ENCODE measurements at regions not wholly inside any gene's neighbourhood (a gene's known extent, or its start where the extent isn't known, plus 50 kb on each side); places are given as distances from the start of the nearest gene placed in this dataset.

GRCh38 chr2:42969231-42970150 lies 177.1 kb upstream of the HAAO start:
- DNase-seq, result no peak

GRCh38 chr2:42967959-42968674 lies 175.7 kb upstream of the HAAO start:
- DNase-seq, result no peak

GRCh38 chr2:42965910-42966309 lies 173.5 kb upstream of the HAAO start:
- DNase-seq, result no peak

- DNase-seq, result no peak
Measured at GRCh38 chr2:42965196-42965595, 172.8 kb upstream of the HAAO start.

- no peak for DNase-seq
Measured at GRCh38 chr2:42964439-42965083, 172.2 kb upstream of the HAAO start.

- DNase-seq, result no peak
Measured at GRCh38 chr2:42963452-42964068, 171.2 kb upstream of the HAAO start.

GRCh38 chr2:42962508-42962953 lies 170.1 kb upstream of the HAAO start:
- no peak for DNase-seq

- DNase-seq, result no peak
Measured at GRCh38 chr2:42961961-42962360, 169.6 kb upstream of the HAAO start.

GRCh38 chr2:42961385-42961811 lies 169.0 kb upstream of the HAAO start:
- no peak for DNase-seq

GRCh38 chr2:42960842-42961180 lies 168.4 kb upstream of the HAAO start:
- DNase-seq, result no peak

GRCh38 chr2:42960002-42960841 lies 167.8 kb upstream of the HAAO start:
- DNase-seq, result no peak

GRCh38 chr2:42959234-42960001 lies 167.0 kb upstream of the HAAO start:
- DNase-seq, result no peak

GRCh38 chr2:42958741-42959233 lies 166.4 kb upstream of the HAAO start:
- DNase-seq, result no peak

GRCh38 chr2:42957861-42958301 lies 165.5 kb upstream of the HAAO start:
- DNase-seq, result no peak

- no peak for DNase-seq
Measured at GRCh38 chr2:42957109-42957860, 164.9 kb upstream of the HAAO start.

GRCh38 chr2:42954227-42954962 lies 162.0 kb upstream of the HAAO start:
- no peak for DNase-seq

- DNase-seq, result no peak
Measured at GRCh38 chr2:42953216-42953615, 160.8 kb upstream of the HAAO start.

GRCh38 chr2:42951263-42951938 lies 159.0 kb upstream of the HAAO start:
- DNase-seq, result no peak

- peak in 1 of 2 donors; percentile 36 for DNase-seq
Measured at GRCh38 chr2:42949125-42949524, 156.7 kb upstream of the HAAO start.

All from CD4-positive, alpha-beta T cell treated with Interleukin-4 for 1 hour (primary cell).